Smooth muscle cell (in vitro differentiated cells): ENCODE measurements at regions not wholly inside any gene's neighbourhood (a gene's known extent, or its start where the extent isn't known, plus 50 kb on each side); places are given as distances from the start of the nearest gene placed in this dataset.

Experiments
- DNase-seq: peaks from one replicate; lab custom pipeline; 2025; ENCODE audit not compliant: unreplicated experiment; lab: John Stamatoyannopoulos, UW
- H2AFZ ChIP-seq: fragments of 200-600 bp; sonication (generic); 2 replicates; pipeline ENCODE4 v1.6.0; 2016; ENCODE audit warnings: antibody characterized with exemption, low read depth, mild to moderate bottlenecking
- H3F3A ChIP-seq: fragments of 200-600 bp; sonication (generic); 2 replicates; pipeline ENCODE4 v1.6.0; 2017; ENCODE audit warnings: antibody characterized with exemption, low read depth
- H3K27ac ChIP-seq: fragments of 200-600 bp; sonication (generic); 2 replicates; pipeline ENCODE4 v1.5.1; 2016; ENCODE audit warnings: low read depth, mild to moderate bottlenecking
- H3K27me3 ChIP-seq: fragments of 200-600 bp; sonication (generic); 2 replicates; pipeline ENCODE4 v1.6.1; 2016; ENCODE audit warnings: low read depth, mild to moderate bottlenecking
- H3K36me3 ChIP-seq: fragments of 200-600 bp; sonication (generic); 2 replicates; pipeline ENCODE4 v1.5.1; 2016; ENCODE audit warnings: low read depth
- H3K4me1 ChIP-seq: fragments of 200-600 bp; sonication (generic); 2 replicates; pipeline ENCODE4 v1.5.1; 2016; ENCODE audit warnings: low read depth
- H3K4me2 ChIP-seq: fragments of 200-600 bp; sonication (generic); 2 replicates; pipeline ENCODE4 v1.6.0; 2016; ENCODE audit warnings: mild to moderate bottlenecking
- H3K4me3 ChIP-seq: fragments of 200-600 bp; sonication (generic); 2 replicates; pipeline ENCODE4 v1.5.1; 2016; ENCODE audit warnings: mild to moderate bottlenecking
- H3K79me2 ChIP-seq: fragments of 200-600 bp; sonication (generic); 2 replicates; pipeline ENCODE4 v1.6.0; 2016; ENCODE audit warnings: low read depth, mild to moderate bottlenecking
- H3K9ac ChIP-seq: fragments of 200-600 bp; sonication (generic); 2 replicates; pipeline ENCODE4 v1.6.0; 2016; ENCODE audit warnings: low read depth
- H3K9me3 ChIP-seq: fragments of 200-600 bp; sonication (generic); replicated peaks from 2 replicates; pipeline ENCODE4 v1.5.1; 2016; ENCODE audit warnings: low read depth
- H4K20me1 ChIP-seq: fragments of 200-600 bp; sonication (generic); 2 replicates; pipeline ENCODE4 v1.6.0; 2016; ENCODE audit warnings: low read depth
- CTCF ChIP-seq: fragments of 200-600 bp; sonication (generic); IDR thresholded peaks from 2 replicates; pipeline ENCODE4 v1.5.1; 2017; ENCODE audit warnings: borderline replicate concordance, mild to moderate bottlenecking, antibody characterized with exemption; ENCODE audit not compliant: insufficient read depth, poor library complexity, severe bottlenecking
- WGBS: methylation state at CpG from one replicate; pipeline ENCODE4 v1.1.7; 2016; ENCODE audit warnings: low lambda C conversion rate; 5-methylcytosine and 5-hydroxymethylcytosine counted together

- no peak for DNase-seq
- H3K9me3 ChIP-seq: no peaks in the 10 kb centered on the region
- WGBS: 27% methylated on average over 9 of the region's 10 CpGs
- no peak overlapping the region for H2AFZ ChIP-seq
- no peaks in the 10 kb centered on the region for H3K27me3 ChIP-seq
- no peaks in the 10 kb centered on the region for H3K36me3 ChIP-seq
- H3K4me3 ChIP-seq: no peak overlapping the region
- no peaks in the 10 kb centered on the region for H3F3A ChIP-seq
- no peaks in the 10 kb centered on the region for H3K79me2 ChIP-seq
- peak overlapping the region; percentile 64 for H3K4me2 ChIP-seq
- no peak overlapping the region for H3K27ac ChIP-seq
- no peaks in the 10 kb centered on the region for H3K4me1 ChIP-seq
- TF ChIP-seq CTCF: no peak
- H4K20me1 ChIP-seq: no peaks in the 10 kb centered on the region
- H3K9ac ChIP-seq: no peak overlapping the region
Observed at GRCh38 chr15:70171256-70171886, 73.7 kb upstream of the TLE3 start.

GRCh38 chr15:70170096-70170699, 72.5 kb upstream of the TLE3 start:
- H3K27me3 ChIP-seq: no peaks in the 10 kb centered on the region

GRCh38 chr15:70169147-70169546, 71.4 kb upstream of the TLE3 start:
- Histone ChIP-seq H3K36me3 (no peaks in the 10 kb centered on the region), H3K4me1 (no peaks in the 10 kb centered on the region), H3K9me3 (no peaks in the 10 kb centered on the region), H4K20me1 (no peaks in the 10 kb centered on the region), H3K9ac (no peak overlapping the region), H3K4me3 (no peak overlapping the region), H3K27me3 (no peaks in the 10 kb centered on the region), H3F3A (no peaks in the 10 kb centered on the region), H2AFZ (no peak overlapping the region), H3K79me2 (no peaks in the 10 kb centered on the region), H3K4me2 (no peak overlapping the region), H3K27ac (no peak overlapping the region)
- DNase-seq: no peak
- WGBS: 75% methylated on average over 3 of the region's 3 CpGs
- no peak for TF ChIP-seq CTCF

More at GRCh38 chr15:70170096-70170699, 72.5 kb upstream of the TLE3 start:
- Histone ChIP-seq H3K9ac (no peak overlapping the region), H3K4me2 (peak overlapping the region; percentile 4), H3K79me2 (no peaks in the 10 kb centered on the region), H3K4me1 (no peaks in the 10 kb centered on the region), H3K9me3 (no peaks in the 10 kb centered on the region), H3K36me3 (no peaks in the 10 kb centered on the region), H2AFZ (no peak overlapping the region), H3K4me3 (no peak overlapping the region), H3K27ac (no peak overlapping the region), H4K20me1 (no peaks in the 10 kb centered on the region), H3F3A (no peaks in the 10 kb centered on the region)
- no peak for TF ChIP-seq CTCF
- DNase-seq: no peak
- WGBS: 36% methylated on average over 10 of the region's 10 CpGs

- Histone ChIP-seq H3K27ac (no peak overlapping the region), H3F3A (no peaks in the 10 kb centered on the region), H3K79me2 (no peaks in the 10 kb centered on the region), H3K9me3 (no peaks in the 10 kb centered on the region), H2AFZ (no peak overlapping the region), H3K27me3 (no peaks in the 10 kb centered on the region), H3K36me3 (no peaks in the 10 kb centered on the region), H4K20me1 (no peaks in the 10 kb centered on the region), H3K4me3 (no peak overlapping the region), H3K9ac (no peak overlapping the region), H3K4me2 (no peak overlapping the region), H3K4me1 (no peaks in the 10 kb centered on the region)
- 67% methylated on average over 3 of the region's 3 CpGs for WGBS
- no peak for TF ChIP-seq CTCF
- DNase-seq: no peak
Observed at GRCh38 chr15:70167155-70167554, 69.4 kb upstream of the TLE3 start.
